CD14-positive monocyte (primary cell): ENCODE measurements at regions not wholly inside any gene's neighbourhood (a gene's known extent, or its start where the extent isn't known, plus 50 kb on each side); places are given as distances from the start of the nearest gene placed in this dataset.
"Not testable (repeated sequence)": the region's sequence is repeated elsewhere in the genome, so short reads cannot be mapped to it uniquely, and the experiment has no call there.

Source experiments
- DNase-seq, 3 donors: peaks; one replicate each; pipeline ENCODE4 v3.0.0-alpha.2; 2011 to 2022
- H2AFZ ChIP-seq: 2 replicates; pipeline ENCODE4 v1.6.0; 2012; ENCODE audit warnings: mild to moderate bottlenecking, low read depth, low read length, inconsistent platforms; ENCODE audit not compliant: insufficient read depth, poor library complexity, severe bottlenecking
- H3K27ac ChIP-seq, 2 donors: 1 replicate in 1 of 2; 2 replicates in 1 of 2; pipeline ENCODE4 v1.5.1; 2012 to 2013; ENCODE audit warnings: low read length in 2 of 2, control low read depth in 1 of 2, inconsistent platforms in 1 of 2, low read depth in 1 of 2, mild to moderate bottlenecking in 1 of 2
- H3K27me3 ChIP-seq, 2 donors: one replicate each; pipeline versions ENCODE4 v1.6.0 to v1.6.1; 2011 to 2013; ENCODE audit warnings: low read length in 2 of 2; ENCODE audit not compliant: control insufficient read depth in 2 of 2, insufficient read depth in 2 of 2
- H3K36me3 ChIP-seq, 2 donors: replicated peaks in 1 of 2; 1 replicate in 1 of 2; 2 replicates in 1 of 2; pipeline versions ENCODE4 v1.5.1 to v1.6.1; 2012 to 2013; ENCODE audit warnings: low read length in 2 of 2, control low read depth in 1 of 2, inconsistent platforms in 1 of 2, mild to moderate bottlenecking in 1 of 2; ENCODE audit not compliant: insufficient read depth in 2 of 2, control insufficient read depth in 1 of 2
- H3K4me1 ChIP-seq, 2 donors: 1 replicate in 1 of 2; 2 replicates in 1 of 2; pipeline versions ENCODE4 v1.5.1 to v1.6.1; 2012 to 2013; ENCODE audit warnings: low read length in 2 of 2, control low read depth in 1 of 2, inconsistent platforms in 1 of 2, mild to moderate bottlenecking in 1 of 2, moderate library complexity in 1 of 2; ENCODE audit not compliant: insufficient read depth in 2 of 2, control insufficient read depth in 1 of 2
- H3K4me2 ChIP-seq: replicated peaks from 2 replicates; pipeline ENCODE3; 2012; ENCODE audit warnings: low read length, moderate library complexity, mild to moderate bottlenecking; ENCODE audit not compliant: poor library complexity, severe bottlenecking; ENCODE audit errors: extremely low read depth
- H3K4me3 ChIP-seq, 3 experiments: fragments of 200-600 bp in 1 of 3; sonication (generic) in 1 of 3; replicated peaks in 1 of 3; 1 replicate in 2 of 3; 2 replicates in 1 of 3; pipeline ENCODE4 v1.5.1; 2011 to 2013; ENCODE audit warnings: low read length in 3 of 3, mild to moderate bottlenecking in 3 of 3, control low read depth in 2 of 3, low read depth in 2 of 3, inconsistent platforms in 1 of 3, moderate library complexity in 1 of 3
- H3K79me2 ChIP-seq: 2 replicates; pipeline ENCODE4 v1.6.0; 2012; ENCODE audit warnings: mild to moderate bottlenecking, control low read depth, inconsistent platforms, low read length, moderate library complexity; ENCODE audit not compliant: insufficient read depth
- H3K9ac ChIP-seq: 2 replicates; pipeline ENCODE4 v1.6.0; 2017; ENCODE audit warnings: low read length, mild to moderate bottlenecking; ENCODE audit not compliant: insufficient read depth, poor library complexity, severe bottlenecking
- H3K9me3 ChIP-seq, 2 donors: replicated peaks in 1 of 2; 1 replicate in 1 of 2; 2 replicates in 1 of 2; pipeline versions ENCODE4 v1.5.1 to v1.6.1; 2012 to 2013; ENCODE audit warnings: low read length in 2 of 2, control low read depth in 1 of 2; ENCODE audit not compliant: control insufficient read depth in 1 of 2, insufficient read depth in 1 of 2
- H4K20me1 ChIP-seq: 2 replicates; pipeline ENCODE4 v1.6.0; 2012; ENCODE audit warnings: mild to moderate bottlenecking, low read length, control low read depth, moderate library complexity; ENCODE audit not compliant: insufficient read depth
- H3K27ac Mint-ChIP-seq, 7 donors: one replicate each; pipeline ENCODE4 v1.8.0; 2020; ENCODE audit warnings: mild to moderate bottlenecking in 7 of 7, mixed read lengths in 7 of 7, moderate library complexity in 6 of 7, inconsistent platforms in 2 of 7
- H3K27me3 Mint-ChIP-seq, 3 donors: one replicate each; pipeline ENCODE4 v1.8.0; 2021 to 2022; ENCODE audit warnings: low read depth in 3 of 3, mild to moderate bottlenecking in 3 of 3, mixed read lengths in 3 of 3, moderate library complexity in 3 of 3, inconsistent platforms in 1 of 3
- H3K36me3 Mint-ChIP-seq, 2 donors: one replicate each; pipeline ENCODE4 v1.8.0; 2020; ENCODE audit warnings: mixed read lengths in 2 of 2, inconsistent platforms in 1 of 2, mild to moderate bottlenecking in 1 of 2
- H3K4me1 Mint-ChIP-seq: one replicate; pipeline ENCODE4 v1.8.0; 2020; ENCODE audit warnings: mild to moderate bottlenecking, mixed read lengths
- H3K4me3 Mint-ChIP-seq, 2 donors: one replicate each; pipeline ENCODE4 v1.8.0; 2020; ENCODE audit warnings: mild to moderate bottlenecking in 2 of 2, mixed read lengths in 2 of 2, moderate library complexity in 1 of 2
- H3K9me3 Mint-ChIP-seq, 7 donors: one replicate each; pipeline ENCODE4 v1.8.0; 2020 to 2022; ENCODE audit warnings: mixed read lengths in 7 of 7, mild to moderate bottlenecking in 6 of 7, moderate library complexity in 6 of 7, inconsistent platforms in 2 of 7
- CTCF ChIP-seq: fragments of 200-600 bp; IDR thresholded peaks from one replicate; pipeline ENCODE4 v1.8.0; 2022; ENCODE audit warnings: antibody characterized with exemption, mild to moderate bottlenecking
- WGBS: methylation state at CpG from one replicate; pipeline ENCODE4 v1.1.5; 2013; ENCODE audit warnings: missing lambda C conversion rate; ENCODE audit not compliant: insufficient coverage; 5-methylcytosine and 5-hydroxymethylcytosine counted together
- intact Hi-C, 2 donors: fragments of 100-400 bp; cut with micrococcal nuclease; formaldehyde crosslinking; loops; one replicate each; pipeline versions ENCODE4 v1.15.0 to v1.15.1; 2023

DNA sequence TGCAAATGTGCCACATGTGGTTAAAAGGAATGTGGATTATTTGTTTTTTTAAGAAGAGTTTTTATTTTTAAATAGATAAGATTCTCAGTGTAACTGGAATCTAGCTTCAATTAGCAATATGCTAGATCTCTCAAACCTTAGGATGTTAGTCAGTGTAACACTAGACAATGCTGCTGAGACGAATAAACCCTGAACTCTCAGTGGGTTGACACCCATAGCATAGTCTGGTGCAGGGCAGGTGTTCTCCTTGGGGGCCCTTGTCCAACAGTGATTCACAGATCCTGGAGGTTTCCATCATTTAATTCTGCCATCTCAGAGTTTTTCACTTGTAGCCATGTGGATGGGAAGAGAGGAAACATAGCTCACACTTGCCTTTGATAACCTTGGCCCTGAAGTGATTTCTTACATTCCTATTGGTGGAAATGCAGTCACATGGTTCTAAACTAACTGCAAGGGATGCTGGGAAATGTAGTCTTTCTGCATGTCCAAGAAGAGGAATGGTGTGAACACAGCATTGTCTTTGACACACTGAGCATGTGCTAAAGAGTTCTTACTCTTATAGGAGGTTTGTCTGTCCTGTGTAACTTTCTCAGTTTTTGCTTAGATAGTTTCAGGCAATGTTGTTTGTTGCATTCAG lies 110.4 kb upstream of the EEF2KMT start:
- H3K27me3 ChIP-seq, H3K36me3 Mint-ChIP-seq, H3K9ac ChIP-seq, H3K36me3 ChIP-seq, H3K79me2 ChIP-seq, H3K27ac ChIP-seq, intact Hi-C loops, H3K9me3 ChIP-seq, H3K4me3 Mint-ChIP-seq, H3K9me3 Mint-ChIP-seq, H4K20me1 ChIP-seq, H3K4me3 ChIP-seq, H3K4me1 ChIP-seq, H2AFZ ChIP-seq, H3K4me1 Mint-ChIP-seq, H3K27ac Mint-ChIP-seq, H3K4me2 ChIP-seq: not testable (repeated sequence)
- WGBS: 100% methylated on average over 1 of the region's 1 CpG
- peaks cover 6 to 18% (median 10%) of the 10 kb centered on the region in 3 donors for H3K27me3 Mint-ChIP-seq
- peak; percentile 6 to 35 (median 21) for DNase-seq

- Mint-ChIP-seq H3K27me3 (peaks cover 4 to 10% (median 4%) of the 10 kb centered on the region in 3 donors), H3K4me3 (no peak overlapping the region), H3K36me3 (no peaks in the 10 kb centered on the region), H3K9me3 (peaks cover 0 to 7% (median 3%) of the 10 kb centered on the region in 7 donors), H3K27ac (no peak overlapping the region), H3K4me1 (no peaks in the 10 kb centered on the region)
- no peak for TF ChIP-seq CTCF
- H3K4me1 ChIP-seq: no peaks in the 10 kb centered on the region
- no peak overlapping the region for H3K9ac ChIP-seq
- no peaks in the 10 kb centered on the region for H3K9me3 ChIP-seq
- no peak for DNase-seq
- no peaks in the 10 kb centered on the region for H3K79me2 ChIP-seq
- H4K20me1 ChIP-seq: no peaks in the 10 kb centered on the region
- no peak overlapping the region for H2AFZ ChIP-seq
- H3K4me2 ChIP-seq: no peak overlapping the region
- WGBS: 93% methylated on average over 22 of the region's 26 CpGs
- no peaks in the 10 kb centered on the region for H3K27me3 ChIP-seq
- H3K4me3 ChIP-seq: no peak overlapping the region
- H3K36me3 ChIP-seq: no peaks in the 10 kb centered on the region
- intact Hi-C loops: no loop called here
- no peak overlapping the region for H3K27ac ChIP-seq
Measured at GRCh38 chr16:5207001-5207523, 109.5 kb upstream of the EEF2KMT start.
